GM18505 (cell line): ENCODE measurements at regions not wholly inside any gene's neighbourhood (a gene's known extent, or its start where the extent isn't known, plus 50 kb on each side); places are given as distances from the start of the nearest gene placed in this dataset.
"Not testable (repeated sequence)": the region's sequence is repeated elsewhere in the genome, so short reads cannot be mapped to it uniquely, and the experiment has no call there.

Experiments
- ATAC-seq: cut with Tn5 transposase; IDR thresholded peaks from one replicate; pipeline ENCODE4 v1.9.1; 2021; ENCODE audit not compliant: unreplicated experiment
- POLR2A ChIP-seq: IDR thresholded peaks from 4 replicates; pipeline ENCODE4 v1.6.1; 2011; ENCODE audit warnings: borderline replicate concordance; ENCODE audit not compliant: insufficient read depth, insufficient read length; ENCODE audit errors: extremely low read depth

DNA sequence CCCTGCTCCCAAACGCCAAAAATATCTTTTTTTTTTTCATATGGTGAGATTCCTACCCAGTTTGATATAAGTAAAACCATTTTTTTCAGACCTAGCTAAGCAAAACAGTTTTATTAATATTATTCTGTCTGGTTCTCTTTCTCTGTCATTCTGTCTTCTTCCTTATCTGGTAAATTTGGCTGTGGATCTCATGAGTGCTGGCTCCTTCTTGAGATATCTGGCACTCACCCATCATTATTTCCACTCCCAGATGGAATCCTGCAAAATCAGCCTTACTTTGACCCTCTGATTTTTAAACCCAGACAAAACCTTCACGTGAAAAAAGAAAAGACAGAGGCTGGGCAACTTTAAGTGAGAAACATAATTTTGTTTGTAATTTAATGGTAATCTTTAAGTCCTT, 373.6 kb downstream of the NYAP2 start:
- ATAC-seq: no peak
- no peak for TF ChIP-seq POLR2A

DNA sequence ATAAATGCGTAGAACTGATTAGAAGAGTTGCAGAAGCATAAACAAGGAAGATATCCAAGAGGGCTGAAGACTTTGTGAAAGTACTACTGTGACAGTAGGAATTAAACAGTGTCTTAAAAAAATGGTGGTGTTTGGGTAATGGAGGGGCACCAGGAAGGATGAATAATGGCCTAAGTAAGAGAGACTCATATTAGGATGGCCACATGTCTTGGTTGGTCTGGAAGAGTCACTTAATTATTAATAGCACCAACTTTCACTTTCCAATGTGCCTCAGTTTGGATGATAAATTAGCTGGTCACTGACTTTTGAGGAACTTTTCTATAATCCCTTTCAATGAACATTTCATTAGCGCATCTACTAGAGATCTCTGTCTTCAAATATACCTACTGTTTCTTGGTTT, 372.2 kb downstream of the NYAP2 start:
- no peak for ATAC-seq
- TF ChIP-seq POLR2A: no peak

DNA sequence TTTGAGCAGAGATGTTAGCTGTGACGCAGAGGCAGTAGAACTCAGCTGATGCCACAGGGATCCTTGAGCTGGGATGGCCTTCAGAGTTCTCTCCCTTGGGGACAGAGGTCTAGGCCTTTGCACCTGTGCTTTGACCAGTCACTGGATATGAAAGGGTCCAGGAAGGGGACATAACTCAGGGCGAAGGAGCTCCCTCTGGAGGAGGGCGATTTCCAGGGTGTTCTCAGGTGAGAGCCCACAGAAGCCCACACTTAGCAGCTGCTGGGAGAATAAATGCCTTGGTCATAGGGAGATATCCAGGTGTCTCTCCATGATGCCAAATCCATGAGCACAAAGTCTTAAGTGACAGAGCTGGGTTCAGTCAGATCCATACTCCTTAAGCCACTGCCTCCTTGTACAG, 369.2 kb downstream of the NYAP2 start:
- no peak for ATAC-seq
- no peak for TF ChIP-seq POLR2A

DNA sequence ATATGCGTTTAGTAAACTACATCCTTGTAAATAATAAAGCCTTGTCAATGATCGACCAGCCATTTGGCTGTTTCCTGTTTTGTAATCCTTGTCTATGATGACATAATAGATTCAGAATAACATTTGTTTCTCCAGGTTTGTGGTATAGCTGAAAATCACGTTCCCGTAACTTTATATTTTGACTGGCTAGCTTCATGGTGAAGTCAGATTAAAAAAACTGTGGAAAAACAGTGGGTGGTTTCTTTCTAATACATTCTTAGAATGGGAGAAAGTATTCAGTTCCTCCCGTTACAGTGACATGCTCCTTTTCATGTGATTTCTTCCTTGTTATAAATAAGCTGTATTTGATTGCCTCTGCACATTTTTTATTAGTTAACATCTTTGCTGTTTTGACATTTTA, 366.9 kb downstream of the NYAP2 start:
- TF ChIP-seq POLR2A: no peak
- no peak for ATAC-seq

DNA sequence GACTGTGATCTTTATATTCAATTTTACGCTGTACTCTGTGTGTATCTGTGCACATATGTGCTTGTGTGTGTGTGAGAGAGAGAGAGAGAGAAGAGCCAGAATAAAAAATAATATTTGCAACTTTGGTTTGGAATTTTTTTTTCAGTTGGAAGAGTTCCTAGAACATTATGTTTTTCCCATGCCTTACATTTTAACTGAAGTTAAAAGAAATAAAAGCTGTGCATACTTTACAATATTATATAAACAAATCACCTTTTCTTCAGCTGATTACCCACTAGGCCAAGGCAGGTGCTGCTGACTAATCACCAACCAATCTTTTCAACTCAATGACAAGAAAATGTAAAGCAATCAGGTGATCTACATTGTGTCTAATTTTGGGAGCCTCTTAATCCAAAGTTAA, 366.3 kb downstream of the NYAP2 start:
- no peak for ATAC-seq
- TF ChIP-seq POLR2A: no peak

DNA sequence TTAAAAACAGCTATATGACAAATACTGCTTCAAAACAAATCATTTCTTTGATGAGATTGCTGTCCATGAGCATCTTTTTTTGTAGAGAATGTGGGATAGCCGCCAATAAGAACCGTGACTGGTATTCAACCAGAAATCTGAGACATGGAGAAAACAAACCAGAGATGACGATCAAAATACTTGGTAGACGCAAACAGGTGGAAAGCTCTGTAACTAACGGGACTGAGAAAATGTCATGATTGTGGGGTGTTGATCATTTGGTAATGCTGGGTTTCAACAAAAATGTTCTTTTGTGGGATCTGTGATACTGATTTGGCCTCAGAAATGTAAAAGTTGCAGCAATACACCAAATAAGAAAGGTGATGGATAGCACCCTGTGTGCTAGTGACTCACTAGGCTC, 364.8 kb downstream of the NYAP2 start:
- TF ChIP-seq POLR2A: no peak
- no peak for ATAC-seq

DNA sequence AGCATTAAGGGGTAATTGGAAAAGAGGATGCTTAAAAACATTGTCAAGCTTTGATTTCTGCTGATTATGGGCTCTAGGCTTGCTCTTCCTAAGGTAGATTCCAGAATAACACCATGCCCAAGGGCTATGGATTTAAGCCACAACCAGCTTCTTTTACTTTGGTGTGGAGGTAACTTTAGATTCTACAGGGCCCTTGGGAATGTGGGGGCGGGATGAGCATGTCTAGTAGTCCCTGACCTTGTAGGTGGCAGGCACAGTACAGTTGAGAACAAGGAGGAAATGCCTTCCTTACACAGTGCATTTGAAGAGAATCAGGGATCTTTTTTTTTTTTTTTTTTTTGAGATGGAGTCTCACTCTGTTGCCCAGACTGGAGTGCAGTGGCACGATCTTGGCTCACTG, 364.2 kb downstream of the NYAP2 start:
- no peak for TF ChIP-seq POLR2A
- no peak for ATAC-seq

DNA sequence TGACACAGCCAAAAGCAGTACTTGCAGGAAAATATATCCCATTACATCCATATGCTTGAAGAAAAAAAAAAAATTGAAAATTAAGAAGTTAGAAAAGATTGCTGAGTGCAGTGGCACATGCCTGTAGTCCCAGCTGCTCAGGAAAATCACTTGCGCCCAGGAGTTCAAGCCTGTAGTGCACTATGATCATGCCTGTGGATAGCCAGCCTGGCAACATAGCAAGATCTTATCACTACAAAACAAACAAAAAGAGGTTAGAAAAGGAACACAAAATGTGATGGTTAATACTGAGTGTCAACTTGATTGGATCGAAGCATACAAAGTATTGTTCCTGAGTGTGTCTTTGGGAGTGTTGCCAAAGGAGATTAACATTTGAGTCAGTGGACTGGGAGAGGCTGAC, 361.9 kb downstream of the NYAP2 start:
- ATAC-seq: no peak
- no peak for TF ChIP-seq POLR2A

DNA sequence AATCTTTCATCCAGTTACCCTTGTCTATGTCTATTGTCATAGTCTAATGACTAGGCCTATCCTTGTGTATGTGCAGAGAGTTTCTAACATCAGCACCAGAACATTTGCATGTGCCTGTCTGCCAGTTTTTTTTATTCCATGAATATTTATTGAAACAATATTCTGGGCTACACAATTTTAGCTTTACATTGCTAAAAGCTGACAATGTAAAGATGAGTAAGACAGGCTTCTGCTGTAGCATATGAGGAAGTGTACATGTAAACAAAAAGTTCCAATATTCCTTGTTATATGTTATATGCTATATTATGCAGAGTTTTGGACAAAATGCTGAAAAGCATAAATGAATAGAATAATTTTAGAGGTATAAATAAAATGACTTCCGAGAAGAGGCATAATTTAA, 357.7 kb downstream of the NYAP2 start:
- no peak for ATAC-seq
- TF ChIP-seq POLR2A: no peak

DNA sequence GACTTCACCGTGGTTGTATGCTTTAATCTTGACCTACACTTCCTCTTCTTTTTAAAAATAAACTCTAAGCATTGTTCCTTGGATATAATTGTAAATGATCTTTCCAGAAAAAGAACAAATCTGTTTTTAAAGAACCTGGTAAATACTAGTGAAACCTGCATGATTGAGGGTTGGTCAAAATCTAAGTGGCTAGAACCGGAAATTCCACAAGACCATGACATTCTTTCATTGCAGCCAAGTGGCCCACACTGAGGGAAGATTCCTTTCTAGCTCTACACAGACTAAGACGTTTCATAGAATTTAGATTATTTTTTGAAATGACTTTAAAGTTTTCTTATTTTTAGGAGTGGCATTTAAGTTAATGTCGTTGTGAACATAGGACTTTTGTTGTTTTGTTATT, 356.7 kb downstream of the NYAP2 start:
- TF ChIP-seq POLR2A: no peak
- no peak for ATAC-seq

DNA sequence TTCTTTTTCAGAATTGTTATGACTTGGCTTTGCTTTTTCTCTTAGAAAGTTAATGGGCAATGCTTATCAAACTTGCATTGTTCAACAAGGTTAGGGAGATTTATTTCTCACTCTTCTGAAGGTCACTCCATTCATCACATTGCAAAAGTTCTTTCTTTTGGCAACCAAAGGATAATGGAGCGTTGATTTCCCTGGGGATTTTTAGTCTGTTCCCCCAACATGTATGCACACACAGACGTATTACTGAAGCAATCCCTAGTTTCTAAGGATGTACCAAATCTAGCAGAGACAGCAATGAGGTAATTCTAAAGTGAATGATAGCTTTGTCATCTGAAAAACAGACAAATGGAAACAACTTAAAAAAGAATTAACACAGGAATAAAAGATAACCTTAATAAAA, 349.1 kb downstream of the NYAP2 start:
- no peak for TF ChIP-seq POLR2A

DNA sequence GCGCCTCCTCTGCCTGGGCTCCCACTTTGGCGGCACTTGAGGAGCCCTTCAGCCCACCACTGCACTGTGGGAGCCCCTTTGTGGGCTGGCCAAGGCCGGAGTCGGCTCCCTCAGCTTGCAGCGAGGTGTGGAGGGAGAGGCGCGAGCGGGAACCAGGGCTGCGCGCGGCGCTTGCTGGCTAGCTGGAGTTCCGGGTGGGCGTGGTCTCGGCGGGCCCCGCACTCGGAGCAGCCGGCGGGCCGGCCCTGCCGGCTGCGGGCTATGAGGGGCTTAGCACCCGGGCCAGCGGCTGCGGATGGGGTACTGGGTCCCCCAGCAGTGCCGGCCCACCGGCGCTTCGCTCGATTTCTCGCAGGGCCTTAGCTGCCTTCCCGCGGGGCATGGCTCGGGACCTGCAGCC, 344.5 kb downstream of the NYAP2 start:
- ATAC-seq: not testable (repeated sequence)

More for the DNA sequence above, 349.1 kb downstream of the NYAP2 start:
- no peak for ATAC-seq

DNA sequence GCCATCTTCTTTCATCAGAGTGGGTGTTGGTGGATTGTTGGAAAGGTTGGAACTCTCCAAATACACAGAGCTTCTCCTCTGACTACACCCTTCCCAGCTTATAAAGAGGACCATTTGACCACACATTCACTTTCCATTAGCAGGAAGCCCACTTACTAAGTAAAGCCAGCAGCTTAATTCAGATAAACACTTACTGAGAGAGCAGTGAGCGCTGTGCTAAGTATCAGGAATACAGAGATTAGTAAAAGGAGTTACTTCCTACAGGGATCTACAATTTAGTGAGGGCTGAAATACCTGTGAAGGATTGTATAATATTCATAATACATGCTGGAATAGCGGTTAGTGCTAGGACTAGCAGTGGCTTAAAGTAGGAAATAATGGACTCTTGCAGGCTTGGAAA, 343.0 kb downstream of the NYAP2 start:
- no peak for TF ChIP-seq POLR2A
- no peak for ATAC-seq

DNA sequence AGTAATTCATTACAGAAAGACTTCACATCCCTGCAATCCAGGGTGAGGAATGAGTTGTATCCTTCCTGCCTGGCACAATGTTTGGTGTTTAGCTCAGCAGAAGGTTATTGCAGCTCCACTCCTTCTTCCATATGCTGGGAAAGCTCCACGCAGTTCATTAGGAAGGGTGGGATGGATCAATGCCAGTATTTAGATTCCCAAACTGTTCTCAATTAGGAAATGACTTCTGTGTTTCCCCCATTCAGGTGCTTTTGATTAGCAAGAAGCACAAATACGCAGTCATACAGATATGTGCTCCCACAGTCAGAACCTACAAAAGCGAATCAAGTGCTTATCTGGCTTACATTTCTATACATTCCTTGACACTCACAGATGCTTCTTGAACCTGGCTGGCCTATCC, 340.6 kb downstream of the NYAP2 start:
- TF ChIP-seq POLR2A: no peak
- no peak for ATAC-seq

DNA sequence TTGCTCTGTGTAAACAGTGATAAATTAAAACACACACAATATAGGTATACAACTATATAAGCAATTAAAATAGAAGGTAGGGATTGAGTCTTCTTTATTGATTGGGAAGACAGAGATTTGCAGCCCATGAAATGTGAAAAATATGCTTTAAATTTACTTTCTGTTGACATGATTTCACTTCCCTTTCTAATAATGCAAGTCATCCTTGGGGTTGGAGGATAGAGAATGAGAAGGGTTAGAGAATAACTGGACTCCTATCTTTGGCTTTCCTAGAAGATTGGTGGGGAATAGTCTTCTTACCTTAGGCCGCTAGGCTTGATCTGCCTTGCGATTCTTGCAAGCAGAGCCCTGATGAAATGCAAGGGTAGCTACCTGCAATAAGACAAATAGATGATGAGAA, 339.8 kb downstream of the NYAP2 start:
- ATAC-seq: no peak
- no peak for TF ChIP-seq POLR2A

DNA sequence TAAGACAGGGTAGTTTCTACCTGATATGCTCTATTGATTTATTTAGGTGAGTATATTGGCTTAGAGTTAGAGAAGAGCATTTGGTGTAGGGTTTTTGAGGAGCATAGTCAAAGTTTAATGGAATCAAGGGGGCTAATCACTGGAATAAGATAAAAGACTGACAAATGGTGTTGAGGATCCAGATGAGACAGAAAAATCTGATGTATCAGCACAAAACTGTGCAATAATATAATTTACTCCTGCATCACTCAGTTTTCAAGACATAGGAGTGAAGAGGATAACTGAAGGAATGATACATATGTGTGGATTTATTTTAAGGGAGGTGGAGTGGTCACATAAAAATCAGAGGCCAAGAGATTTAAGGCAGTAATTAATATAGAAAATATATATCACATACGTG, 339.2 kb downstream of the NYAP2 start:
- no peak for ATAC-seq
- no peak for TF ChIP-seq POLR2A

DNA sequence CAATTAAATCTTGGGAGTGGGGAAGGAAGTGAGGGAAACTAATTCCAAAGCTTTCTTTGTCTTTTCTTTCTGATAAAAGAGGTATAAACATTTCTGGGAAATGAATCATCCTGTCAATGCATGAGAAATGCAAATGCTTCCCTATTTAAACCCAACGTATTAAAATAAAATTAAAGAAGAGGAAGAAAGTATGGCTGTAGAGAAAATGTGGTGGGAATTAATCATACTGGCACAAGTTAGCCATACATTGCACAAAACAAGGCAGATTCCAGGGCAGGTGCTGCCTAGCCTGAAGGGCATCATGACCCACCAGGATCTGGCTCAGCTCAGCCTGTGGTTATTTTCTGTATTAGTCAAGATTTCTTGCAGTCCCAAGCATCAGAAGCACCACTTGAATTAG, 338.0 kb downstream of the NYAP2 start:
- TF ChIP-seq POLR2A: no peak
- no peak for ATAC-seq

DNA sequence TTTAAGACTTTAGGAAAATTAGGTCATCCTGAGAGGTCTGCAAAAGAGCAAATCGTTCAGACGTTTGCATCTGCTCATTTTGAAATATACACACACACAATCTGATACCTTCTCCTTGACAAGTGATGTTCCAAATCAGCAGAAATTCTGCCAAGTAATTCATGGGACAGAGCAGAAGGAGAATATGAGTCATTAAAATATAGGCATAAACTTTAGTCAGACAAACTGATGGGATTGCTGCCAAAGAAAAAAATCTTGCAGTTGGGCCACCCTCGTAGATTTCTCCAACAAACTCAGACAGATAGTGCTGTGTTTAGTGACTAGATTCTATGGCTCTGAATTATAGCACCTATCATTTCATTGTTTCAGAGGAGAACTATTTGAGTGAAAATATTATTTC, 336.3 kb downstream of the NYAP2 start:
- ATAC-seq: no peak
- TF ChIP-seq POLR2A: no peak
